Breast epithelium (tissue), 3 donors: ENCODE measurements at regions not wholly inside any gene's neighbourhood (a gene's known extent, or its start where the extent isn't known, plus 50 kb on each side); places are given as distances from the start of the nearest gene placed in this dataset.

ENCODE experiments used
- CTCF ChIP-seq, 3 donors: fragments of 450-650 bp; IDR thresholded peaks; one replicate each; pipeline ENCODE4 v1.5.1; 2016 to 2017; ENCODE audit warnings: antibody characterized with exemption in 3 of 3, mild to moderate bottlenecking in 3 of 3, moderate library complexity in 3 of 3
- POLR2A ChIP-seq: fragments of 450-650 bp; IDR thresholded peaks from one replicate; pipeline ENCODE4 v1.6.1; 2016; ENCODE audit warnings: antibody characterized with exemption, mild to moderate bottlenecking, moderate library complexity

DNA sequence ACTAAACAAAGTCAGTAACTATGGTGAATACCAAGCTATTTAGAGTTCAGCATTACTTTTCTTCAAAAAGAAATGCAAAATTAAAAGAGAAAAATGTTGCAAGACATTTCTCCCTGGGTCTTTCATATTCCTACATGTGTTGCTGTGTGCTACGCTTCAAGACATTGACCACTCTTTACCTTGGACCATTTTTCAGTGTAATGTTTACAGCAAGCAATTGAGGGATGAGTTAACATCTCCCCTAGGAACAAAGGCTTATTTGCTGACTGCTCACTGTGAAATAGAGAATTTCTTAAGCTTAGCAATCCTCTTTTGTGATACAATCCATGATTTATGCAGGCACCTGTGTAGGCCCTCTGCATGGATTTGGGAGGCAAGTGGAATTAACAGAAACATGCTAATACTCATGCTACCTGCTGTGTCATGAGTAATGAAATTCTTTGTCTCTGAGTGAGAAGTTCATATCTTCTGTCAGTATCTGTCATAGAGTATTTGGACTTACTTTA is 1202.9 kb upstream of the CDH8 start:
- no peak for TF ChIP-seq POLR2A
- no peak for TF ChIP-seq CTCF (IDR thresholded peaks at IDR 0.05)
